PC-9 (cell line): ENCODE measurements at regions not wholly inside any gene's neighbourhood (a gene's known extent, or its start where the extent isn't known, plus 50 kb on each side); places are given as distances from the start of the nearest gene placed in this dataset.

Experiments
- BruUV-seq: library from RNA; stranded (reverse); fragments of 400-500 nt; replicated peaks from 2 replicates; lab custom pipeline; 2021; lab: Mats Ljungman, UMichigan
- CTCF ChIA-PET: fragments of 300-600 bp; sonication (Branson Sonifier 250); formaldehyde crosslinking; loops from one replicate; lab custom pipeline; 2022; ENCODE audit warnings: antibody characterized with exemption; lab: Charles Lee
- POLR2A ChIA-PET: fragments of 300-600 bp; sonication (Branson Sonifier 250); formaldehyde crosslinking; loops from one replicate; lab custom pipeline; 2022; ENCODE audit warnings: antibody characterized with exemption; ENCODE audit not compliant: unreplicated experiment; lab: Charles Lee
- DNase-seq, 2 experiments: peaks; one replicate each; pipeline versions ENCODE4 v3.0.0 to v3.0.0-alpha.2; 2015 to 2022; ENCODE audit warnings: mixed read lengths in 1 of 2
- H2AFZ ChIP-seq: fragments of 200-600 bp; sonication (generic); 2 replicates; pipeline ENCODE4 v1.8.1; 2017; ENCODE audit warnings: antibody characterized with exemption
- H3F3A ChIP-seq: fragments of 200-600 bp; sonication (generic); 2 replicates; pipeline ENCODE4 v1.8.1; 2017; ENCODE audit warnings: antibody characterized with exemption, mild to moderate bottlenecking, low read depth; ENCODE audit not compliant: insufficient read depth
- H3K27ac ChIP-seq: fragments of 200-600 bp; sonication (generic); 2 replicates; pipeline ENCODE4 v1.6.1; 2016; ENCODE audit warnings: mixed run types
- H3K27me3 ChIP-seq: fragments of 200-600 bp; sonication (generic); 2 replicates; pipeline ENCODE4 v1.6.1; 2016; ENCODE audit warnings: low read depth, mixed run types; ENCODE audit not compliant: insufficient read depth
- H3K36me3 ChIP-seq: fragments of 200-600 bp; sonication (generic); 2 replicates; pipeline ENCODE4 v1.6.1; 2016; ENCODE audit warnings: low read depth, mixed run types
- H3K4me1 ChIP-seq: fragments of 200-600 bp; sonication (generic); replicated peaks from 2 replicates; pipeline ENCODE4 v1.6.1; 2016; ENCODE audit warnings: mixed run types; ENCODE audit not compliant: insufficient read depth
- H3K4me2 ChIP-seq: fragments of 200-600 bp; sonication (generic); 2 replicates; pipeline ENCODE4 v1.6.1; 2017; ENCODE audit warnings: mixed run types
- H3K4me3 ChIP-seq: fragments of 200-600 bp; sonication (generic); 2 replicates; pipeline ENCODE4 v1.6.1; 2016; ENCODE audit warnings: mixed run types
- H3K79me2 ChIP-seq: fragments of 200-600 bp; sonication (generic); 2 replicates; pipeline ENCODE4 v1.6.1; 2017; ENCODE audit warnings: low read depth, mixed run types
- H3K9me2 ChIP-seq: fragments of 200-600 bp; sonication (generic); 2 replicates; pipeline ENCODE4 v1.8.1; 2017; ENCODE audit warnings: mild to moderate bottlenecking; ENCODE audit not compliant: insufficient read depth
- H3K9me3 ChIP-seq: fragments of 200-600 bp; sonication (generic); 2 replicates; pipeline ENCODE4 v1.8.1; 2016; ENCODE audit warnings: low read depth; ENCODE audit not compliant: insufficient read depth
- H4K20me1 ChIP-seq: fragments of 200-600 bp; sonication (generic); 2 replicates; pipeline ENCODE4 v1.8.1; 2017; ENCODE audit not compliant: insufficient read depth
- CTCF ChIP-seq: fragments of 200-600 bp; sonication (generic); conservative IDR thresholded peaks from 2 replicates; pipeline ENCODE4 v1.6.1; 2017; ENCODE audit warnings: mixed run types, antibody characterized with exemption, mild to moderate bottlenecking, moderate library complexity
- EZH2 ChIP-seq: fragments of 200-600 bp; sonication (generic); IDR thresholded peaks from 2 replicates; pipeline ENCODE4 v1.8.0; 2017; ENCODE audit warnings: antibody characterized with exemption, low read depth
- intact Hi-C: fragments of 100-400 bp; cut with micrococcal nuclease; formaldehyde crosslinking; loops from one replicate; pipeline ENCODE4 v1.10.0; 2022; ENCODE audit not compliant: unreplicated experiment

GRCh38 chr6:163926642-163927041 lies 512.1 kb downstream of the QKI start:
- no peak for DNase-seq
- H3K9me2 ChIP-seq: no peaks in the 10 kb centered on the region
- TF ChIP-seq EZH2 (no peak), CTCF (no peak)
- H3F3A ChIP-seq: no peaks in the 10 kb centered on the region
- H3K27me3 ChIP-seq: peaks cover 60% of the 10 kb centered on the region
- H3K36me3 ChIP-seq: no peaks in the 10 kb centered on the region
- H3K9me3 ChIP-seq: no peaks in the 10 kb centered on the region
- intact Hi-C loops: no loop called here
- CTCF ChIA-PET: no interaction called here
- H3K27ac ChIP-seq: no peak overlapping the region
- no peaks in the 10 kb centered on the region for H4K20me1 ChIP-seq
- no peak overlapping the region for H3K4me2 ChIP-seq
- H3K4me1 ChIP-seq: no peaks in the 10 kb centered on the region
- BruUV-seq: no TSS peak
- H3K79me2 ChIP-seq: no peaks in the 10 kb centered on the region
- no peak overlapping the region for H2AFZ ChIP-seq
- H3K4me3 ChIP-seq: no peak overlapping the region
- POLR2A ChIA-PET: no interaction called here

- TF ChIP-seq EZH2: no peak
- no peak for TF ChIP-seq CTCF
- Histone ChIP-seq H3K9me2 (no peaks in the 10 kb centered on the region), H3K4me1 (no peaks in the 10 kb centered on the region), H3K4me2 (no peak overlapping the region), H2AFZ (no peak overlapping the region), H3K79me2 (no peaks in the 10 kb centered on the region), H4K20me1 (no peaks in the 10 kb centered on the region), H3K27ac (no peak overlapping the region), H3K9me3 (no peaks in the 10 kb centered on the region), H3K36me3 (no peaks in the 10 kb centered on the region), H3K27me3 (peaks cover 62% of the 10 kb centered on the region), H3F3A (no peaks in the 10 kb centered on the region), H3K4me3 (no peak overlapping the region)
- CTCF ChIA-PET: interaction anchor here (0.5 kb wide), 1 partner anchor 930 kb away, joined by 3 read pairs; no protein-coding TSS in a partner anchor
- no peak for DNase-seq
- no TSS peak for BruUV-seq
- POLR2A ChIA-PET: no interaction called here
- intact Hi-C loops: no loop called here
These were observed 511.3 kb downstream of the QKI start for GRCh38 chr6:163925839-163926238.

GRCh38 chr6:163923658-163924411 lies 509.3 kb downstream of the QKI start:
- Histone ChIP-seq H2AFZ (no peak overlapping the region), H3K36me3 (no peaks in the 10 kb centered on the region), H3K4me3 (no peak overlapping the region), H3K9me2 (no peaks in the 10 kb centered on the region), H3K27me3 (peaks cover 73% of the 10 kb centered on the region), H3K27ac (no peak overlapping the region), H3K79me2 (no peaks in the 10 kb centered on the region), H3K4me1 (no peaks in the 10 kb centered on the region), H3F3A (no peaks in the 10 kb centered on the region), H3K4me2 (no peak overlapping the region), H4K20me1 (no peaks in the 10 kb centered on the region), H3K9me3 (no peaks in the 10 kb centered on the region)
- no TSS peak for BruUV-seq
- DNase-seq: no peak
- ChIA-PET POLR2A (no interaction called here), CTCF (no interaction called here)
- intact Hi-C loops: no loop called here
- TF ChIP-seq EZH2 (no peak), CTCF (no peak)
